ENCODE measurements at regions not wholly inside any gene's neighbourhood (a gene's known extent, or its start where the extent isn't known, plus 50 kb on each side); places are given as distances from the start of the nearest gene placed in this dataset.

DNA sequence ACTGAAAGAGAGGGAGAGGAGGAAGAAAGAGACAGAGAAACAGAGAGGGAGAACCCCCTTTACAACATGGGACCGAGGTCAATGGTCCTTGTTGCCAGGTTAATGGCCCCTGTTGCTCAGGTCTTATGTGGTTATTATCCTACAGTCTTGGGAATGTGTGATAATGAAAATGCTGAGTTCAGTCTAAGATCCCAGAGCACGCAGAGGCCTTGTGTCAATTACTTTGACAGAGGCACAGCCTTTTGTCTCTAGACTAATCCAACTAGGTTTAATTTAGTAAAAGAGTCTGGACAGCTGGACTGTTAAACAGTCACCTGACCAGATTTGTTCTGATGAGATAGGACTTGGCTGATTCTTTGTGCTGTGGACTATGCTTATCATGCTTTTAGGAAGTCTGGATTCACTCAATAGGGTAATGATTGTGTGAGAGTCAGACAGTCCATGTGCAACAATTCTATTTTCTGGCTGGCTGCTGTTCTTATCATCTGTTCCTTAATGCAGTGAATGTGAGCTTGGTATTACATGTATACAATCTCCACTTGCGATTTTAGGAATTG is 157.4 kb upstream of the MAGI2 start:
- TF ChIP-seq CTCF (IDR thresholded peaks at IDR 0.05) (no peak), POLR2A (IDR thresholded peaks at IDR 0.05) (no peak), POLR2AphosphoS5 (IDR thresholded peaks at IDR 0.05) (no peak), EP300 (IDR thresholded peaks at IDR 0.05) (no peak)

All from stomach (tissue), 4 donors.